ENCODE measurements at regions not wholly inside any gene's neighbourhood (a gene's known extent, or its start where the extent isn't known, plus 50 kb on each side); places are given as distances from the start of the nearest gene placed in this dataset.

DNA sequence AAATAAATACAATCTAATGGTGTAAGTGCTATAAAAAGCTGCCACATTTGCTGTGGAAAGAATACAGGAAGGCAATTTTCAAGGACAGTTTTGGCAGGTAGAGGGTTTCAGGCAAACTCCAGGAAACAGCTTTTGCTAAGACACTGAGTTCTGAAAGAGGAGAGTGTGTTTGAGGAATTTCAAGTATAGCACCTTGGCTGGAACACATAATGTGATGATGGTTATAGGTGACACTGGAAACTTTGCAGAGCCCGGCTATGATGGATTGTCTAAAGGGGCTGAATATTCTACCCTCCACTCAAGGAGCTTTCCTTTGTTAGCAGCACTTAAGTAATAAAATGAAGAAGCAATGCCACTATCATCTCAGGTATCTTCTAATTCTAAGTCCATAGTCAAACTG, 209.4 kb upstream of the TGFBR2 start:
- Histone ChIP-seq H3K27me3 (no peaks in the 10 kb centered on the region), H3K4me1 (no peaks in the 10 kb centered on the region), H3K36me3 (no peaks in the 10 kb centered on the region), H3K9me3 (no peaks in the 10 kb centered on the region), H3K27ac (no peak overlapping the region), H3K4me3 (no peak overlapping the region)
- intact Hi-C loops (cut with DNase I), result no loop called here
- TF ChIP-seq, protein P1, sequence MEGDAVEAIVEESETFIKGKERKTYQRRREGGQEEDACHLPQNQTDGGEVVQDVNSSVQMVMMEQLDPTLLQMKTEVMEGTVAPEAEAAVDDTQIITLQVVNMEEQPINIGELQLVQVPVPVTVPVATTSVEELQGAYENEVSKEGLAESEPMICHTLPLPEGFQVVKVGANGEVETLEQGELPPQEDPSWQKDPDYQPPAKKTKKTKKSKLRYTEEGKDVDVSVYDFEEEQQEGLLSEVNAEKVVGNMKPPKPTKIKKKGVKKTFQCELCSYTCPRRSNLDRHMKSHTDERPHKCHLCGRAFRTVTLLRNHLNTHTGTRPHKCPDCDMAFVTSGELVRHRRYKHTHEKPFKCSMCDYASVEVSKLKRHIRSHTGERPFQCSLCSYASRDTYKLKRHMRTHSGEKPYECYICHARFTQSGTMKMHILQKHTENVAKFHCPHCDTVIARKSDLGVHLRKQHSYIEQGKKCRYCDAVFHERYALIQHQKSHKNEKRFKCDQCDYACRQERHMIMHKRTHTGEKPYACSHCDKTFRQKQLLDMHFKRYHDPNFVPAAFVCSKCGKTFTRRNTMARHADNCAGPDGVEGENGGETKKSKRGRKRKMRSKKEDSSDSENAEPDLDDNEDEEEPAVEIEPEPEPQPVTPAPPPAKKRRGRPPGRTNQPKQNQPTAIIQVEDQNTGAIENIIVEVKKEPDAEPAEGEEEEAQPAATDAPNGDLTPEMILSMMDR (IDR thresholded peaks at IDR 0.05), result no peak
- TF ChIP-seq POLR2A (IDR thresholded peaks at IDR 0.05), result no peak
- no peak for ATAC-seq
- WGBS (ENCODE audit: insufficient coverage, low coverage, low lambda C conversion rate, missing lambda C conversion rate), result no CpG with 5 or more reads among the region's 1 CpG
- DNase-seq, result no peak

DNA sequence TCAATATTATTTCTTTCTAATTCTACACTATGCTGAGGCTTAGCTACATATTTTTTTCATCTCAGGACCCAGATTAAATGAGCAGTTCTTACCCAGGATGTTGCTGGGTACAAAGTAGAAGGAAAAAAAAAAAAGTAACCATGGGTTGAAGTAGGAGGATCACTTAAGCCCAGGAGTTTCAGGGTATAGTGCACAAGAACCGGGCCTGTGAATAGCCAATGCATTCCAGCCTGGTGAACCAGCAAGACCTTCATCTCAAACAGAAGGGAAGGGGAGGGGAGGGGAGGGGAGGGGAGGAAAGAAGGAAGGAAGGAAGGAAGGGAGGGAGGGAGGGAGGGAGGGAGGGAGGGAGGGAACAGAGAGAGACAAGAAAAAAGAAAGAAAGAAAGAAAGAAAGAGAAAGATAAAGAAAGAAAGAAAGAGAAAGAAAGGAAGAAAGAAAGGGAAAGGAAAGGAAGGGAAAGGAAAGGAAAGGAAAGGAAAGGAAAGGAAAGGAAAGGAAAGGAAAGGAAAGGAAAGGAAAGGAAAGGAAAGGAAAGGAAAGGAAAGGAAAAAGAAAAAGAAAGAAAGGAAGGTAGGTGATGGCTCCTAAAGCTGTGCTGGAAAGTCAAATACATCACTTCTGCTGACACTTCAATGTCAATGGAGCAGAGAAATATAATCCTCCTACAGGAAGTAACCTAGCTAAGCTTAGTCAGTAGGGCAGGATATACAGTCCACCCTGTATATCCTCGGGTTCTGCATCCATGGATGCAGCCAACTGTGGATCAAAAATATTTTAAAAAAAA, 206.8 kb upstream of the TGFBR2 start:
- DNase-seq (no peak), ATAC-seq (no peak)
- Histone ChIP-seq H3K4me1 (no peaks in the 10 kb centered on the region), H3K36me3 (no peaks in the 10 kb centered on the region), H3K27ac (no peak overlapping the region), H3K9me3 (no peaks in the 10 kb centered on the region), H3K27me3 (no peaks in the 10 kb centered on the region), H3K4me3 (no peak overlapping the region)
- TF ChIP-seq, protein P1 (IDR thresholded peaks at IDR 0.05), result no peak
- no peak for TF ChIP-seq POLR2A (IDR thresholded peaks at IDR 0.05)
- 82% methylated on average over 2 of the region's 2 CpGs for WGBS (ENCODE audit: insufficient coverage, low coverage, low lambda C conversion rate, missing lambda C conversion rate)
- intact Hi-C loops (cut with DNase I), result no loop called here

DNA sequence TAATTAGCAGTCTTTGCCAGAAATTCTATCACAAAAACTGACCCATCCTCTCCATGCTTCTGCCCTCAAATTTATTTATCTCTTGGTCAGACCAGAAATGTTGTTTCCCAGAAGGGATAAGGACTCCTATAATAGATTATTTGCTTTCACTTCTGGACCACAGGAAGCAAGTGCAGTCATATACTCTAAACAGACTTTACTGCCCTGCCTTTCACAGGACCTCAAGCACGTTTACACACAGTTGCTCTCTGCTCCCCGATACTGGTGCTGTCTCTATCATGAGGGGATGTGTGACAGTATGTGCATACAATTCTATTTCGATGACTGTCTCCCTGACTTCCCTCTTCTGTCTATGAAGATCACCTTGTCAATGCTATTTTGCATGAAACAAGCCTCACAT, 205.5 kb upstream of the TGFBR2 start:
- Histone ChIP-seq H3K27ac (no peak overlapping the region), H3K27me3 (no peaks in the 10 kb centered on the region), H3K36me3 (no peaks in the 10 kb centered on the region), H3K4me3 (no peak overlapping the region), H3K4me1 (no peaks in the 10 kb centered on the region), H3K9me3 (no peaks in the 10 kb centered on the region)
- intact Hi-C loops (cut with DNase I), result no loop called here
- 40% methylated on average over 3 of the region's 3 CpGs for WGBS (ENCODE audit: insufficient coverage, low coverage, low lambda C conversion rate, missing lambda C conversion rate)
- no peak for DNase-seq
- peak; percentile 38 to 76 (median 59) for ATAC-seq
- TF ChIP-seq POLR2A (IDR thresholded peaks at IDR 0.05), result no peak
- TF ChIP-seq, protein P1 (IDR thresholded peaks at IDR 0.05), result no peak

DNA sequence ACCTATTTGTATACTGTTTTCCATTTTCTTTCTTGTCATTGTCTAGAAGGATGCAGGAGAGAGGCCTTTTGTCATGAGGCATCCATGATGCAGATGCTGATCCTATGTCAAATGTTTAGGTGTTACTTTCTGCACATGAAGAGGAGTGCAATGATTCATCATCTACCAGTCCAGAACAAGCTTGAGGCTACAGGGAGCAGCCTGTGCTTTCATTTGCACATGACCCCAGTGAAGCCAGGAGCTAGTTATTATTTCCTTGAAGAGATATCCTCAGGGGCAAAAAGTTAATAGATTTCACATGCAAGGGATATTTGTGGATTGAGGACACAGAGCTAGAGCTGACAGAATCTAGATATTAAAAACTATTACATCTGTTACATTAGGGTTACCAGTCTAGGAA, 204.4 kb upstream of the TGFBR2 start:
- no peaks in the 10 kb centered on the region for H3K36me3 ChIP-seq
- no peaks in the 10 kb centered on the region for H3K4me1 ChIP-seq
- intact Hi-C loops (cut with DNase I), result no loop called here
- no peak overlapping the region for H3K4me3 ChIP-seq
- no peaks in the 10 kb centered on the region for H3K9me3 ChIP-seq
- TF ChIP-seq POLR2A (IDR thresholded peaks at IDR 0.05), result no peak
- TF ChIP-seq, protein P1 (IDR thresholded peaks at IDR 0.05), result no peak
- ATAC-seq, result peak in 2 of 4 donors; percentile 32 to 61
- no peak overlapping the region for H3K27ac ChIP-seq
- no peaks in the 10 kb centered on the region for H3K27me3 ChIP-seq
- DNase-seq, result no peak
